Stimulated activated CD4-positive, alpha-beta T cell treated with anti-CD3 and anti-CD28 coated beads, Interleukin-15, amount 100 ng/mL, for 48 hours (primary cell): ENCODE measurements at regions not wholly inside any gene's neighbourhood (a gene's known extent, or its start where the extent isn't known, plus 50 kb on each side); places are given as distances from the start of the nearest gene placed in this dataset.

Experiments
- DNase-seq, 2 donors: peaks; one replicate each; pipeline ENCODE4 v3.0.0-alpha.2; 2020; ENCODE audit warnings: low read depth in 2 of 2

DNA sequence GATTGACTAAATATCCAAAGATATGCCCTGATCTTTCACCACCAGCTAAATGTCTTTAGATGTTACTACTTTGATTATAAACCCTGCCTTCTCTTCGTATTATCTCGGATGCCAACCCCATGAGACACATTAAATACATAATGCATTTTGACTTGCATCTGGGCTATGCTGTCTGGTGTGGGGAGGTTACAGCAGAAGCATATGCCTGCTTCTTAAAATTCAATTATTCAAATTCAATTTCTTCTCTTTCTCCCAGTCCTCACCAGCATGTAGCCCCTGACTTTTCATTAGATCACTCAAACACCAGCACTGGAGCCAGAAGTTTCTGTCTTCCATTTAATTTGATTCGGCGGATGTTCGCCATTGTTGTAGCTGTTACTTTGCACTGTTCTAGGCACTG, 360.7 kb upstream of the CAMK1G start:
- DNase-seq: no peak

DNA sequence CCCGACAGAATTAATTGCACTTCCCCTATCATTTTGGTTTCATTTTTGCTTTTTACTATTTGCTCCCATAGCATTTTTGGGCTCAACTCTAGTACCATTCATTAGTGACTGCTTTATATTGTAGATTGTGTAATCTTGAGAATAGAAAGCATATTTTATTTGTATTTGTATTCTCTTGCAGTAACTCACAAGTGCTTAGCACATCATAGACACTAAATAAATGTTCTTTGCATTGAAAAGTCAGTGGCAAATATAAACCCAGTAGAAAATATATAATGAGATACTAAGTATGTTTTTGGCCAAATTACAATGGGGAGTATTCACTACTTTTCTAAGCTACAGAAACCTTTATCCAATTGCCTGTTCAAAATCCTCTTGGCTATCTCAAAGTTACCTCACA, 359.7 kb upstream of the CAMK1G start:
- DNase-seq: no peak

DNA sequence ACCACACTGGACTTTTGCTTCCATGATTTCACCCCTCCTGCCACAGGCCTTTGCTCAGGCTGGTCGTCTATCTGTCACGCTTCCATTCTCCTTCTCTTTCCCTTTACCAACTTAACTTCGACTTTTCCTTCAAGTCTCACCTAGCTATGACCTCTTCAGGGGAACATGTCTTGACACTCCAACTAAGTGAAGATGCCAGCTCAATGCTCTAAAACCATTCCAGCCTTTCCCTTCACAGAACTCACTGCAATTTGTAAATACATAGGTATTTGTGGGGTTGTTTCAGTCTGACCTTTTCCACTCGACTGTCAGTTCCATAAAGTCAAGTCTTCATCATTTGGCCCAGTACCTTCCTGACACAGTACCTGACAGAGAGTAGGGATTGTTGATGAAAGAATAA, 358.6 kb upstream of the CAMK1G start:
- DNase-seq: no peak

DNA sequence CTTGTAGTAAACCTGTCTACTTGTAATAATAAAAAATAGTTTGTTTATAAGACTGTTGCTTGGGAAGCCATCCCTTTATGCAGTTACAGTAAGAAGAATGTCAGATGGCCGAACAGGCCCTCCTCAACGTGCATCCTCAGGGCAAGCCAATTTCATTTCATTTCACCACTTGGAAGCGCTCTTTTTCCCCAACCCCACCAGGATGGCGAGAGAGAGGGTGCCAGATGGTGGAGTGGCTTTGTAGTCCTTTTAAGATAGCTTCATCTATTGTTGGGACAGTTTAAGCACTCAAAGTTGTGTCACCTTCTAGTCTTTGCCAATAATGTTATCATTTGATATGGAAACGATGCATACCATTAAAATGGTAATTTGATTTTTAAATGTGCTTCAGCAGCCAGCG, 356.3 kb upstream of the CAMK1G start:
- DNase-seq: no peak

DNA sequence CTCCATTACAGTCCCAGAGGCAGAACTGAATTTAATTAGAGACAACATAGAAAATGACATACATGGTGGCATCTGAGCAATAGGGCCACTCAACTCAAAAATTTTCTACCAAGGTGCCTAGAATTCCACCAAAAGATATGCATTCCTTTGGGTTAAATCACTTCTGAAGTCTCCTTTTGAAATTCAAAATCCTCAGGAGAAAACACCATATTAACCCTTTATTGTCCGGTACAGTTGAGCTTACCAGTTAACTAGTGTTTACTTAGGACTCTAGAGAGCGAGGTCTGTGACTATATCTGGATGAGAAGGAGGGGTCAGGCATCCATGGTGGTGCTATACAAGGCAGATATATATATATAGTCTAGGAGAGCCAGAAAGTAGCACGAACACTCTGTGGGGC, 355.6 kb upstream of the CAMK1G start:
- no peak for DNase-seq

DNA sequence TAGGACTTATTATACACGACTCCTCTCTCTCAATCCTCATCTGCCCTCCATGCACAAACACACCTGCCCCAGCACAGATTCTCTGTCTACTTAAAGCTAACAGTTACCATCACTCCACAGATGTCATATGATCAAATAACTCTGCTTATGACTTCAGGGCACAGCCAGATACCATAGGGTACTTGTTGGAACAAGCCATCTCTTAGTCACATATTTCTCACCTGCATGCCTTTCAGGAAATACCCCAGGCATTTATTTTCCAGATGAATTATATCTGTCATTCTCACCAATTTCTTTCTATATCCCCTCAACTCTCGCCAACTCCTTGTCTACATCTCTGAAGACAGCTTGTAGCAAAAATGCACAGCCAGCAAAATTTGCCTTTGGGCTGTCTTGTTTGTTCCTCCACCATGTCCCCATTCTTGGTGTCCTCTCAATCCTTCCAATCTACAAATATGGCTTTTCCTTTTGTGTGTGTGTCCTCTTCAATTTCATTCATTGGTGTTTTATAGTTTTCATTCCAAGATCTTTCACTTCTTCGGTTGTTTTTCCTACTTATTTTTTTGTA, 353.9 kb upstream of the CAMK1G start:
- no peak for DNase-seq

DNA sequence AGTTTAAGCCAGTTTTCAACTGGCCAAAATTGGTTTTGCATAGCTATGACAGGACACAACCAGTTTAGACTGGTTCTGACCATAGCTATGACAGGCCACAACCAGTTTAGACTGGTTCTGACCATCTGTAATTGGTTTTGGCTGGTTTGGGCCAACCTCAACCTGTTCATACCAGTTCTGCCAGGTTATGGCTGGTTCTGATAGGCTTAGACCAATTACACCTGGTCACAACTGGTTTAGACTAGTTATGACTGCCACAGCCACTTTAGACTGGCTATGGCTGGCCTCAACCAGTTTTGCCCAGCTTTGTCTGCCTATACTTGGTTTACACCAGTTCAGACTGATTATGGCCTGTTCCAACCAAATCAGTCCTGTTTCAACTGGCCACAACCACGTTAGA, 353.2 kb upstream of the CAMK1G start:
- no peak for DNase-seq

DNA sequence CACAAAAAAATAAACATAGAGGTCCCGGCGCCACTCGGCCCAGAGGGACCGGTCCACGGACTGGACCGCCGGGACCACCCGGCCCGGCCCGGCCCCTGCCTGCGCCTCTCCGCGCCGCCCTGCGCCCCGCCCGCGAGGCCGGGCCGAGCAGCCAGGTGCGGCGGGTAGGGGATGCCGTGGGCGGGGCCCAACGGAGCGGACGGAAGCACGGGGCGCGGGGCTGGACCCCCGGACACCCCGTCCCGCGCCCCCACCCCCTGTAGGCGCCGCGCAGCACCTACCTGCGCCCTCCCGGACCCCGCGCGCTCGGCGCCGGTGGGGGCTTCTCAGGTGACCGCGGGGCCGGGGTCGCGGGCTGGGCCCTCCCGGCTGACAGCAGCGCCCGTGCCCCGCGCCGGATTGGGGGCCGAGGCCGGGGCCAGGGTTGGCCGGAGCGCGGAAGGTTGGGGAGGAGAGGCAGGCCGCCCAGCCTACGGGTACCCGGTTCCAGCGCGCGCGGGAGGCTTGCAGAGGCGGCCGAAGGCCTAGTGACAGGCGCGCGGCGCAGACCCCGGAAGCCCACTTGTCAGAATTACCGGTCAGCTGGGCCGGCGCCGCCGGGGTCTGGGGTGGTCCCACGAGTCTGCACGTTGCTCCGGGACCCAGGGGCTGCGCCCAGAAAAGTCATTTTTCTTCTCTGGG, 351.9 kb upstream of the CAMK1G start:
- DNase-seq: no peak

DNA sequence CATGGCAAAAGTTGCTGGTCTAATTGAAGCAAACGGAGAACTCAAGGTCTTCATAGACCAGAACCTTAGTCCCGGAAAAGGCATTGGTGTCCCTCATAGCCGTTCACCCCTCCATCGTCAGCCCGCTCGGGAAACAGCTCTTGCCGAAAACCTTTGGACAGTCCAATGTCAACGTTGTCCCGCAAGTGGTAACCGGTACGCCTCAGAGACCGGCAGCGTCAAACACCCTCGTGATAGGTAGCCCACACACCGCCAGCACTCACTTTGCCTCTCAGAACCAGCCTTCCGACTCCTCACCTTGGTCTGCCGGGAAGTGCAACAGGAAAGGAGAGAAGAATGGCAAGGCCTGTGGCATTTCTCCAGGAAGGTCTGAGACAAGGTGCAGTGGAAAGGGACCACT, 351.3 kb upstream of the CAMK1G start:
- no peak for DNase-seq

DNA sequence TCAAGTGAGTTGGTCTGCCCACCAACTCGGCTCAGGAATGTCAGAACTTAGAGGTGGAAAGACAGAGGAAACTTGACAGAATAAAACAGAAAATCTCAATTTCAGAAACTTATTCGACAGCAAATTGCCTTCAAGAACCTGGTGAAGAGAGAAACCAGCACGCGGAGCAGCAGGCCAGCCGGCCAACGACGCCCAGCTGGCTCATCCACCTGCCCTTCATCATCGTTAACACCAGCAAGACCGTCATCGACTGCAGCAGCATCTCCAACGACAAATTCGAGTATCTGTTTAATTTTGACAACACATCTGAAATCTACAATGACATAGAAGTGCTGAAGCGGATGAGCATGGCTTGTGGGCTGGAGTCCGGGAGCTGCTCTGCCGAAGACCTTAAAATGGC, 350.8 kb upstream of the CAMK1G start:
- DNase-seq: no peak

DNA sequence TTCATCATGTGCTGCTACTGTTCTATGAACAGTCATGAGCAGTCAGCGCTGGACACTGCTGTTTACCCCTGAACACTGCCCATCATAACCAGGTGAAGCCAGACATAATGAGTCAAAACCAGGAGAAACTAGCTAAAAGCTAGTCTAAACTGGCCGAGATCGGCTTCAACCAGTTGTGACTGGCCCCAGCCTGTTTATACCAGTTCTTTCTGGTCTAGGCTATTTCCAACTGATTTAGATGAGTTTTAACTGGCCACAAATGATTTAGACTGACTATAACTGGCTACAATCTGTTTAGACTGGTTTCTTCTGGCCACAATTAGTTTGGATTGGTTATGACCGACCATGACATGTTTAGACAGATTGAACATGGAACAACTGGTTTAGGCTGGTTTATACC, 348.3 kb upstream of the CAMK1G start:
- DNase-seq: no peak

DNA sequence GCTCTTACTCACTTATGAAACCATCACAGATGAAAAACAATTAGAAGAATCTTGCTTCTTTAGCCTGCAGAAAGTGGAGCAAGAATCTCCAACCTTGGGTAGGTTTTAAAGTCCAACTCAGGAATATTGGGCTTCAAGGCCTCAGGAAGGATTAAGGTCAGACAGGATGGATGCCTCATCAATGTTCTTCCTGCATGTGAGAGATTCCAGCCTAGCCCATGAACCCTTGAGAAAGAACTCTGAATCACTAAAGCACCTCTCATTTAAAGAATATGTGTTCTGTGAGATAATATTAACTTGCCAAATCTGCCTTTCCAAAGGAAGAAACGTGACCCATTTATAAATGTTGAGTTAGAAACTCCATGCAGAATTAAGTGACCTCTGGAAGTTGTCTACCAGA, 345.2 kb upstream of the CAMK1G start:
- DNase-seq: no peak

DNA sequence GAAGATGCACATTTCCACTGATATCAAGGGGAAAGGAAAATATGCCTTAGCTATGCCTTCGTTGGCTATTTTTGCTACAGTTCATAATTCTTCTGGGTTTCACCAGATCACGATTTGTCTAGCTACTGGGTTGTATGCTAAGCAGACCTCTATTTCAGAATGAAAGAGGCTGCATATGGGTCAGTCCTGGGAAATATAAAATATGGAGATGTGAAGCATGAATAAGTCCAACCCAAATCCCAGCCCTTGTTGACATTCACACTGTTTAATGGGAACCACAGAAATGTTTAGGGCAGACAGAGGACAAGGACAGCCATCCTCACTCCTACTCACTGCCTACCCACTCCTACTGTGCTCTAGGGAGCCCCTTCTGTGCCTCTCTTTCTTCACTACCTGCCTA, 343.2 kb upstream of the CAMK1G start:
- DNase-seq: no peak

DNA sequence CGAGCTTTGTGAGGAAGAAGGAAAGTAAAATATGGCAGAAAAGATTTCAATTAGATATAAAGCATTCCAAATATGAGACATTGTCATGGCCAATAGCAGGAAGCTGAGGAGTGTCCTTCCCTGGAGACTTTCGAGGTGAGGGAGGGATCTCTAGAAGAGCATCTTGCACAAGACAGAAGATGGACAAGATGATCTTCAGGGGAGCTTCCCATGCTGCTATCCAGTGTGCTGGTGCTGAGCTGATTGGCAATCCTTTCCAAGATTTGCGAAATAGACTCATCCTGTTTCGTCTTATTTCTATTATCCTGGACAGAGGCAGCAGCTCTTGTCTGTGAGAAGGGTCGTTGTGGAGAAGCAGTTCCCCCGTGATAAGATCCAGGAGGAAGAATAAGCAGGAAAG, 342.0 kb upstream of the CAMK1G start:
- DNase-seq: no peak

DNA sequence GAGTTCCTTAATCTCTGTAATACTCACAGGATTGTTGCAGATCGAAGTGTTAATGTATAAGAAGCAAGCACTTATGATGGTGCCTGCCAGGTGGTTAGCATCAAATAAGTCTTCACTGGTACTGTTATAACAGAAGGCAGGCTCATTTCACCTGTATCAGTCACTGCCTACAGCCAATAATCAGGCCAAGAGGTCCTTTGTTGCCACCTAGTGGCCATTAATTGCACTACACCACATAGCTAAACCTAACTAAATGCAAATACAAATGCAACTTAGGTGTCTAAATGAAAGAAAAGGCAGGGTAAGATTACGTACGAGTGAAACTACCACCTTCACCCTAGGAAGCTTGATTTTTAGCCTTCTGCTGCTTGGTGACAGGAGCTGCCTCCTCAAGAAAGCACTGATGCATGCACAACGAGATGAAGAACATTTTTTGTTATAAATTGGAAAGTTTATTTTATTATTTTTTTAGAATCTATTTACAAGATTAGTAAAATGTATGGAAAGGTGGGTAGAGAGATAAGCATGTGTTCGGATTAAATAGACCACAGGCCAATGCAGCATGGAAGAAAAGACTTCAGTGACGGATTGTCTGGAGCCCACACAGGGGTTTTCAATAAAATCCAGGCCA, 334.8 kb upstream of the CAMK1G start:
- DNase-seq: peak; percentile 9 to 30

DNA sequence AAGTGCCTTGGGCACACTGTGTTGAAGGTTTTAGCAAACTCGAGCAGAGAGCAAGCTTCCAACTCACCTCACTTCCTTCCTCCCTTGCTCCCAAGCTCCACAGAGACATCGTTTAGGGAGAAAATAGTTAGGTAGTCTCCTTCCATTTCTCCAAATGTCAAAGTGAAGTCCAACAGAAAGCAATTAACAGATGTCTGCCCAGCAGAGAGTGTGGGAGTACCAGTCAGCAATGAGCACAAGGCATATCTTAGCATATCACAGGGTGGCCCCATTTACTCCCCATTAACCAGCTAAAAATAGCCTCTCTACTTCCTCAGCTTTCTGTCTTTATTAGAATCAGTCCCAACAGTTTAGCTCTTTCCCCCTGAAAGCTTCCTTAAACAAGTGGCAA, 334.2 kb upstream of the CAMK1G start:
- DNase-seq: no peak

DNA sequence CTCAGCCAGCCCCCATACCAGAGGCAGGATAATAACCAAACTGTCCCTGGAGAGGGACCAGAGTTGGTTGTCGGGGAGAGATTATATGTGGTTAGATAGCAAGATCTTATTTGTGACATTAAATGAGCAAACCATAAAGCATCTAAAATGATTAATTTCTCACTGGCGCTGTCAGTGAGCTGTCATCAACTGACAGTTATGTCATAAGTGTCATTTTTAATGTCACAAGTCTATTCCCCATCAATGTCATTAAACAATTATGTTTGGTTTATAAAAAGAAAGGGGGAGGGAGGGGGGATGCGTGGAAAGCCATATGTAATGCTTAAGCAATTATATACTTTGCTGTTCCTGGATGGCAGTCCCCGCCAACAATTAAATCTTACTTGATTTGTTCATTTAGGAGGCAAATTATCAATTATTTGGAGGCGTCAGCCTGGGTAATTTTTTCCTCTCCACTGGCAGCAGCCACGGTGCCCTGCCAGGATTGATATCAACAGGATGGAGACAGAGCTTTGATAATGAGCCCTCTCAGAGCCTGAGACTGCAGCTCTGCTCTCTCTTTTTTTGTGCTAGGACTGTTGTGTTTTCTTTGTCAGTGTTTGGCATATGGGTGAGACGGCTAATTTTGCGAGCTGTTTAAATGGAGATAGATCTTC, 333.6 kb upstream of the CAMK1G start:
- DNase-seq: no peak

DNA sequence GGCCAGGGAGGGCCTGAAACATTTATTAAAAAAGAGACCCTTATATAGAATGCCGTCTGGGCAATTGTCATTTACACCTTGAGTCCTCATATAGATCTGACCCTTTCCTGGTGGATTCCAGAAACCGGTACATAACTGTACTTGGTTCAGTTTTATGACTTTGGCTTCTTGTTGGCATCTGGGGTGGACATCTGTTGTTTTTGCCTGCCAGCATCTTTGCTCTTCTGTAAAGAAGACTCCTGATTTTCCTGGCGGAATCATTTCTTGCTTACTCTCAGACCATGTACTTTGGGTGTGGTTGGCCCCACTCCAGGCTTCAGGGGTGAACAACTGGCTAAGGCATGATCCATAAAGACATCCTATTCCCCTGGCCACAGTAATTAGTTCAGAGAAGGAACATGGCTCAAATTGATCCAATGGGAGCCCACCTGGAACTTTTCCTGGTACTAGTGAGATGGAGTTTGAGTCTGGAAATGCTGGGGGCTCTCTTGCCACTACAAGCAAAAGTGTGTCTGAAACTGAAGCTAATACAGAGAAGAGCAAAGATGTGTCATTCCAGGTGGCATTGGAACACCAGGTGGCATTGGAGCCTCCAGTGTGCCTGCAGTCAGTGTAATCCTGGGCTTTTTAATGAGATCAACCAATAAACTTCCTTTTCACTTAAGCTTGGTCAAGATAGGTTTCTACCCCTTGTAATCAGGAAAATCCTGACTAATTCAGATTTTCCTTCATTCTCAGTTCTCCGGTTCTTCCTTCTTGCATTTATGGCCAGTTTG, 332.5 kb upstream of the CAMK1G start:
- DNase-seq: no peak

DNA sequence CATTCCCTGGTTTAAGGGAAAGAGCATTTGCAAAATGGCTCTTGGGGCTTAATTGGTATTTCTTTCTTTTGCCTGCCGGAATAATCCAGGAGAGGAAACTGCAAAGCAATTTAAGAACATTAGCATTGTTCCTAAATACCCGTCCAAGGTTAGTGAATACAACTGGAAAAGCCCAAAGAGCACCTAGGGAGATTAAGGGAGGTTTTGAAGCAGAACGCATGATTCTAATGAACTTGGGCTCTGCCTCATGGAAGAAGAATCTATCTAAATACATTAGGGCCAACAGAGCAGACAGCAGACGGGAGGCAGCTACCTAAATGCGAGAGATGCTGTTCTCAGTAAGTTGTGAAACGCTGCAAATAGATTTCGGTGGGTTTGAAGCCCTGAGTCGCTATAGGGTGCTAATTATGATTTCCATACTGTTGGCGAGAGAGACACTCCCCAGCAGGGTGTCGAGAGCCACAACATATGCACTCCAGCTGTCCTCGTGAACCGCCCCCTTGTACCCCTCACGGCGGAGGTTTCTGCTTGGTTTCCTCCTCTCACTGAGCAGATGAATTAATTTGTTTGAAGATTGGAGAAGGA, 326.7 kb upstream of the CAMK1G start:
- no peak for DNase-seq

DNA sequence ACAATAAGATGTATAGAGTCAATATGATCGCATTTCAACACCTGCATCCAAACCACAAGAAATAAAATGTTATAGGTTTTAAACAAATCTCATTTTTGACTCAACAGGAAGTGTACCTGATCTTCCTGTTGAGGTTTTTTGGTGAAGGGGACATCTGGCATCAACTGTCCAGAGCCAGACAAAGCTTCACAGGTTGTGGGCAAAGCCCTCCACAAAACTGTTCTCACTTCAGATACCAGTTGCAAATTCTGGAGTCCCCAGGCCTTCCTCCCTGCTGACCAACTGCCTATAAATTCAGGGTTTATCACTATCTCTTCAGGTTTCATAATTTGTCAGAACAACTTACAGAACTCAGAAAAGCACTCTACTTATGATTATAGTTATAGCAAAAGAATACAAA, 326.1 kb upstream of the CAMK1G start:
- no peak for DNase-seq

DNA sequence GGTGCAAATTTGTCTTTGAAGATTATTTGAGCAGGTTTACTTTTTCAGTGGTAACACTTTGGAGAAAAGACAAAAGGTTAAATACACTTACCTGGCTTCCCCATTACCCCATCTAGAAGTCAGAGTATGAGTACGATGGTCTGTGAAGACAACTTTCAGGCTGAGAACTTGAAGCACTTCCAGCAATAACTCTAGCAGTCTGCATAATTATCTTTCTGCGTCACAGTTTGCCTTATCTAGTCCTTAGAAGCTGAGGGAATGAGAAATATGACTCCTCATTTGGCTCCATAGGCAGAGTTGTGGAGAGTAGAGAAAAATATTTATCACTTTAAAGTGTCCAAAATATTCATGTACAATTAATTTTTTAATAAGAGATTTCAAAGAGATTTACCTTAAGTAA, 323.4 kb upstream of the CAMK1G start:
- DNase-seq: no peak

DNA sequence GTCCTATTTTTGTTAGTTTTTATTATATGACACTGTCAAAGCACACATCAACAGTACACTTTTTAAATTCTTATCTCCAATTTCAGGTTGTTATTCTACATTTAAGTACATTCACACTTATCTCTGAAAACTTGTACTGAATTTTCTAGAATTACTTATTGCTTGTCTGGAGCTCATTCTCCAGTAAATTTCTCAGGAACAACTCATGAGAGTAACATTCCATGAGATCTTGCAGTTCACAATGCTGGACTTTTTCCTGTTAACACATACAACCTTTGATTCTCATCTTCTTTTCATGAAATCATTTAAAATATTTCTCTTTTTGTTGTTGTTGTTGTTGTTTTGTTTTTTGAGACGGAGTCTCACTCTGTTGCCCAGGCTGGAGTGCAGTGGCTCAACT, 320.9 kb upstream of the CAMK1G start:
- no peak for DNase-seq
